ENCODE measurements at regions not wholly inside any gene's neighbourhood (a gene's known extent, or its start where the extent isn't known, plus 50 kb on each side); places are given as distances from the start of the nearest gene placed in this dataset.
"Not testable (repeated sequence)": the region's sequence is repeated elsewhere in the genome, so short reads cannot be mapped to it uniquely, and the experiment has no call there.

DNA sequence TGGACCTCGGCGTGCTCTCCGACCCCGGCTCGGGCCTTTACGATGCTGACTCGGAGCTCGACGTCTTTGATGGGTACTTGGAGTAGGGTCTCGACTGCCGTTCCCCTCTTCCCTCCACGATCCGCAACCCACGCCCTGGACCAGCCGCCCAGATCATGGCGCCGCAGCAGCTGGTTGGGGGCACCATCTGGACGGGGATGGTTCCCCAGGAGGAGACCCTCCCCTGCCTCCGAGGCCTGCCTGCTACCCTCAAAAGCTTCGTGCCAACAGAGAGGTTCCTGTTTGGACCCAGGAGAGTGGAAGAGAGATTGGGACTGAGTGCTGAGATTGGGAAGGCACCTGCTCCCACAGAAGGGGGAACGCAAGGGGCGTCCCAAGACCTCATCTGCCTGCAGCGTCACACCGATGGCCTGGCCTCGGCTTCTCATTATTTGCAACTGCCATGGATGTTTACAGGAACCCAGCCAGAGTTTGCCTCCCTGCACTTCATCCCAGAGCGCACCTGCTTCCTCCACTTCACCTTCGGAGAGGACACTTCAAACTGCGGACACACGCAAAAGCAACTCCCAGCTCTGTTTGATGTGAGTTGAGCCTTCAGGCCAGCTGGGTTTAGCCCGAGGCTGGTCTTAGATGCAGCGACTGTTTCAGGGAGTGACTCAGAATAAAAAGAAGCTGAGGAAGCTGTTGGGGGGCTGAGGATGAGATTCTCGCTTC lies 58.9 kb downstream of the GOLGA6L7 start:
- intact Hi-C loops (cut with micrococcal nuclease); H3K36me3 Mint-ChIP-seq (ENCODE audit: low read depth); H3K9me3 Mint-ChIP-seq; H3K27ac Mint-ChIP-seq: not testable (repeated sequence)
- Mint-ChIP-seq H3K27me3 (peaks cover 25% of the 10 kb centered on the region), H3K4me3 (peak overlapping the region; percentile 51), H3K4me1 (ENCODE audit: low read depth) (peaks cover 21% of the 10 kb centered on the region)

DNA sequence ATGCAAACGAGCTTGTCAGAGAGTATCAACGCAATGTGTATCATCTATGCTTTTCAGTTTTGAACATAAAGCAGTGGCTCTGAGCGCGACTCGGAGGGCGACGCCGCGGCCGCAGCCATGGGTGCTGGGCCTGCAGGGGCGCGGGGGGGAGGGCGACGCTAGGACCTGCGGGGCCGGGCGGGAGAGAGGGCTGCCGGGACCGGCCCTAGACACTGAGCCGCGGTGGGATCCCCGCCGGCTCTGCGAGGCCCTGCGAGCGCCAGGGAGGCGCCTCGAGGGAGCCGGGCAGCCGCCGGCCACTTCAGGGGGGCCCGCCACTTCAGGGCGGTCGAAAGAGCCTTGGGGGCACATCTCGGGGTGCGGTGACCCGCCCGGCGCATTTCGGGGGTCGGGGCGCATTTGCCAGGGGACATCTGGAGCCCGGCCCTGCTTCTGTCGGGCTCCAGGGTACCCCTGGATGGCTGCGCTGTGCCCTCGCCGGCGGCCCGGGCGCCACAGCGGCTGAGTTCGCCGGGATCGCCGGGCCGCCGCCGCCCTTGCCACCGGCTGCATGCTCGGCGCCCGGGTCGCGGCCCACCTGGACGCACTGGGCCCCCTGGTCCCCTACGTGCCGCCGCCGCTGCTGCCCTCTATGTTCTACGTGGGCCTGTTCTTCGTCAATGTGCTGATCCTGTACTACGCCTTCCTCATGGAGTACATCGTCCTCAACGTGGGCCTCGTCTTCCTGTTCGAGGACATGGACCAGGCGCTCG lies 59.6 kb downstream of the GOLGA6L7 start:
- peaks cover 21% of the 10 kb centered on the region for H3K4me1 Mint-ChIP-seq (ENCODE audit: low read depth)
- H3K27ac Mint-ChIP-seq; H3K4me3 Mint-ChIP-seq; H3K36me3 Mint-ChIP-seq (ENCODE audit: low read depth); H3K9me3 Mint-ChIP-seq; intact Hi-C loops (cut with micrococcal nuclease): not testable (repeated sequence)
- peaks cover 25% of the 10 kb centered on the region for H3K27me3 Mint-ChIP-seq

GRCh38 chr15:28788176-28788575 lies 60.3 kb downstream of the GOLGA6L7 start:
- Mint-ChIP-seq H3K4me1 (ENCODE audit: low read depth) (peaks cover 21% of the 10 kb centered on the region), H3K27me3 (peaks cover 25% of the 10 kb centered on the region)
- H3K4me3 Mint-ChIP-seq; H3K36me3 Mint-ChIP-seq (ENCODE audit: low read depth); intact Hi-C loops (cut with micrococcal nuclease); H3K9me3 Mint-ChIP-seq; H3K27ac Mint-ChIP-seq: not testable (repeated sequence)

- no peak overlapping the region for H3K4me3 Mint-ChIP-seq
- intact Hi-C loops (cut with micrococcal nuclease), result no loop called here
- peaks cover 21% of the 10 kb centered on the region for H3K4me1 Mint-ChIP-seq (ENCODE audit: low read depth)
- no peaks in the 10 kb centered on the region for H3K36me3 Mint-ChIP-seq (ENCODE audit: low read depth)
- H3K27me3 Mint-ChIP-seq, result peaks cover 18% of the 10 kb centered on the region
- H3K27ac Mint-ChIP-seq, result no peak overlapping the region
- H3K9me3 Mint-ChIP-seq, result no peaks in the 10 kb centered on the region
Measured at GRCh38 chr15:28786521-28786920, 61.9 kb downstream of the GOLGA6L7 start.

GRCh38 chr15:28784347-28785163 lies 63.9 kb downstream of the GOLGA6L7 start:
- intact Hi-C loops (cut with micrococcal nuclease), result not testable (repeated sequence)

DNA sequence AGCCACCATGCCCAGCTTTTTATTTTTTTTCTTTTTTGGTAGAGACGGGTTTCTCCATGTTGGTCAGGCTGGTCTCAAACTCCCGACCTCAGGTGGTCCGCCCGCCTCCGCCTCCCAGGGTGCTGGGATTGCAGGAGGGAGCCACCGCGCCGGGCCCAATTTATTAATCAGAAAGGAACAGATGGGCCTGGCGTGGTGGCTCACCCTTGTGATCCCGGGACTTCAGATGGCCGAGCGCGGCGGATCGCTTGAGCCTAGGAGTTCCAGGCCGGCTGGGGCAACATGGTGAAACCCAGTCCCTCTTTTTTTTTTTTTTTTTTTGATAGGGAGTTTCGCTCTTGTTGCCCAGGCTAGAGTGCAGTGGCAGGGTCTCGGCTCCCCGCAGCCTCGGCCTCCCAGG lies 64.6 kb downstream of the GOLGA6L7 start:
- Mint-ChIP-seq H3K27ac (peak overlapping the region; percentile 60), H3K9me3 (no peaks in the 10 kb centered on the region), H3K4me1 (ENCODE audit: low read depth) (peaks cover 13% of the 10 kb centered on the region), H3K36me3 (ENCODE audit: low read depth) (no peaks in the 10 kb centered on the region), H3K27me3 (peaks cover 10% of the 10 kb centered on the region), H3K4me3 (no peak overlapping the region)
- intact Hi-C loops (cut with micrococcal nuclease), result no loop called here

More at GRCh38 chr15:28784347-28785163, 63.9 kb downstream of the GOLGA6L7 start:
- not testable (repeated sequence) for H3K36me3 Mint-ChIP-seq (ENCODE audit: low read depth); H3K9me3 Mint-ChIP-seq
- Mint-ChIP-seq H3K4me1 (ENCODE audit: low read depth) (peaks cover 17% of the 10 kb centered on the region), H3K4me3 (peak overlapping the region; percentile 37), H3K27me3 (peaks cover 13% of the 10 kb centered on the region), H3K27ac (peak overlapping the region; percentile 60)

DNA sequence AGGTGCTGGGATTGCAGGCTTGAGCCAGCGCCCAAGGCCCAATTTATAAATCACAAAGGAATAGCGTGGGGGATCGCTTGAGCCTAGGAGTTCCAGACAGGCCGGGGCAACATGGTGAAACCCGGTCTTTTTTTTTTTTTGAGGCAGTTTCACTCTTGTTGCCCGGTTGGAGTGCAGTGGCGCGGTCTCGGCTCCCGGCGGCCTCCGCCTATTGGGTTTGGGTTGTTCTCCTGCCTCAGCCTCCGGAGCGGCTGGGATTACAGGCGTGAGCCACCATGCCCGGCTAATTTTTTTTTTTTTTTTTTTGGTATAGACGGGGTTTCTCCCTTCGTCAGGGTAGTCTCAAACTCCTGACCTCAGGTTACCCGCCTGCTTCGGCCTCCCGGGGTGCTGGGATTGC lies 65.0 kb downstream of the GOLGA6L7 start:
- intact Hi-C loops (cut with micrococcal nuclease), result no loop called here
- Mint-ChIP-seq H3K4me3 (no peak overlapping the region), H3K4me1 (ENCODE audit: low read depth) (peaks cover 13% of the 10 kb centered on the region), H3K9me3 (no peaks in the 10 kb centered on the region), H3K36me3 (ENCODE audit: low read depth) (no peaks in the 10 kb centered on the region), H3K27ac (no peak overlapping the region), H3K27me3 (peaks cover 8% of the 10 kb centered on the region)

GRCh38 chr15:28778397-28778796 lies 66.2 kb upstream of the GOLGA8M start:
- H3K36me3 Mint-ChIP-seq (ENCODE audit: low read depth); H3K4me1 Mint-ChIP-seq (ENCODE audit: low read depth); H3K4me3 Mint-ChIP-seq; intact Hi-C loops (cut with micrococcal nuclease); H3K27ac Mint-ChIP-seq; H3K27me3 Mint-ChIP-seq; H3K9me3 Mint-ChIP-seq: not testable (repeated sequence)

GRCh38 chr15:28772857-28773256 lies 60.6 kb upstream of the GOLGA8M start:
- intact Hi-C loops (cut with micrococcal nuclease); H3K27me3 Mint-ChIP-seq; H3K4me3 Mint-ChIP-seq: not testable (repeated sequence)

More at GRCh38 chr15:28772857-28773256, 60.6 kb upstream of the GOLGA8M start:
- not testable (repeated sequence) for H3K4me1 Mint-ChIP-seq (ENCODE audit: low read depth); H3K36me3 Mint-ChIP-seq (ENCODE audit: low read depth); H3K27ac Mint-ChIP-seq; H3K9me3 Mint-ChIP-seq

Measured in dendritic cell treated with granulocyte-macrophage colony-stimulating factor and Interleukin-4, amounts not matched to agents 40 ng/mL and 50 ng/mL, for 4 days (primary cell).